ENCODE measurements at regions not wholly inside any gene's neighbourhood (a gene's known extent, or its start where the extent isn't known, plus 50 kb on each side); places are given as distances from the start of the nearest gene placed in this dataset.

GRCh38 chr11:134837166-134837886, 425.3 kb upstream of the B3GAT1 start:
- DNase-seq (ENCODE audit: low spot score) = peak; percentile 52
- in situ Hi-C loops (cut with MboI; ENCODE audit: low sequenced_read_pairs, unreplicated experiment) = no loop called here
- TF ChIP-seq CTCF (IDR thresholded peaks at IDR 0.05; ENCODE audit: borderline replicate concordance, control extremely low read depth, extremely low read depth, insufficient read depth, missing control alignments) = no peak

- no peak for DNase-seq (ENCODE audit: low spot score)
- no peak for TF ChIP-seq CTCF (IDR thresholded peaks at IDR 0.05; ENCODE audit: borderline replicate concordance, control extremely low read depth, extremely low read depth, insufficient read depth, missing control alignments)
- in situ Hi-C loops (cut with MboI; ENCODE audit: low sequenced_read_pairs, unreplicated experiment) = no loop called here
These were observed 424.5 kb upstream of the B3GAT1 start for GRCh38 chr11:134836561-134836960.

- no peak for TF ChIP-seq CTCF (IDR thresholded peaks at IDR 0.05; ENCODE audit: borderline replicate concordance, control extremely low read depth, extremely low read depth, insufficient read depth, missing control alignments)
- no peak for DNase-seq (ENCODE audit: low spot score)
- in situ Hi-C loops (cut with MboI; ENCODE audit: low sequenced_read_pairs, unreplicated experiment) = no loop called here
These were observed 423.5 kb upstream of the B3GAT1 start for GRCh38 chr11:134835561-134835960.

GRCh38 chr11:134830312-134830711, 418.3 kb upstream of the B3GAT1 start:
- no peak for TF ChIP-seq CTCF (IDR thresholded peaks at IDR 0.05; ENCODE audit: borderline replicate concordance, control extremely low read depth, extremely low read depth, insufficient read depth, missing control alignments)
- no peak for DNase-seq (ENCODE audit: low spot score)
- in situ Hi-C loops (cut with MboI; ENCODE audit: low sequenced_read_pairs, unreplicated experiment) = no loop called here

GRCh38 chr11:134823970-134824369, 411.9 kb upstream of the B3GAT1 start:
- DNase-seq (ENCODE audit: low spot score) = no peak
- no peak for TF ChIP-seq CTCF (IDR thresholded peaks at IDR 0.05; ENCODE audit: borderline replicate concordance, control extremely low read depth, extremely low read depth, insufficient read depth, missing control alignments)
- in situ Hi-C loops (cut with MboI; ENCODE audit: low sequenced_read_pairs, unreplicated experiment) = no loop called here

GRCh38 chr11:134822897-134823296, 410.9 kb upstream of the B3GAT1 start:
- in situ Hi-C loops (cut with MboI; ENCODE audit: low sequenced_read_pairs, unreplicated experiment) = no loop called here
- DNase-seq (ENCODE audit: low spot score) = no peak
- TF ChIP-seq CTCF (IDR thresholded peaks at IDR 0.05; ENCODE audit: borderline replicate concordance, control extremely low read depth, extremely low read depth, insufficient read depth, missing control alignments) = no peak

Data from GM13976 (cell line).